SK-N-SH treated with all-trans-retinoic acid at 6 μM for 48 hours (cell line): ENCODE measurements at regions not wholly inside any gene's neighbourhood (a gene's known extent, or its start where the extent isn't known, plus 50 kb on each side); places are given as distances from the start of the nearest gene placed in this dataset.

Experiments
- ATAC-seq: fragments of 200-7000 bp; cut with Tn5 transposase; 3 replicates; pipeline ENCODE4 v1.9.1; 2020; ENCODE audit warnings: mild to moderate bottlenecking, moderate library complexity
- ARNTL ChIP-seq: fragments of 450-650 bp; formaldehyde crosslinking; IDR thresholded peaks from 2 replicates; pipeline ENCODE4 v1.5.0; 2020; ENCODE audit warnings: low read depth, mild to moderate bottlenecking, moderate library complexity, borderline replicate concordance
- BACH2 ChIP-seq: fragments of 250-450 bp; sonication (Bioruptor Pico); IDR thresholded peaks from 2 replicates; pipeline ENCODE4 v1.9.0; 2021; ENCODE audit warnings: mild to moderate bottlenecking, borderline replicate concordance
- CSDC2 ChIP-seq: fragments of 250-450 bp; sonication (Bioruptor Pico); IDR thresholded peaks from 2 replicates; pipeline ENCODE4 v1.5.0; 2020; ENCODE audit warnings: mild to moderate bottlenecking, moderate library complexity
- ESRRG ChIP-seq: fragments of 250-450 bp; sonication (Bioruptor Pico); IDR thresholded peaks from 2 replicates; pipeline ENCODE4 v1.6.1; 2021; ENCODE audit warnings: mild to moderate bottlenecking
- OSR1 ChIP-seq: fragments of 250-450 bp; sonication (Bioruptor Pico); IDR thresholded peaks from 2 replicates; pipeline ENCODE4 v1.8.0; 2022; ENCODE audit warnings: moderate library complexity, mild to moderate bottlenecking, inconsistent platforms
- PPARA ChIP-seq: fragments of 250-450 bp; sonication (Bioruptor Pico); IDR thresholded peaks from 2 replicates; pipeline ENCODE4 v1.5.0; 2020; ENCODE audit warnings: mild to moderate bottlenecking, borderline replicate concordance
- RARB ChIP-seq: fragments of 250-450 bp; sonication (Bioruptor Pico); IDR thresholded peaks from 2 replicates; pipeline ENCODE4 v1.8.0; 2021; ENCODE audit warnings: mild to moderate bottlenecking, moderate library complexity
- TCF4 ChIP-seq: fragments of 250-450 bp; sonication (Bioruptor Pico); IDR thresholded peaks from 2 replicates; pipeline ENCODE4 v1.8.0; 2021; ENCODE audit warnings: mild to moderate bottlenecking, moderate library complexity, borderline replicate concordance
- ZFP3 ChIP-seq: fragments of 250-450 bp; sonication (Bioruptor Pico); IDR thresholded peaks from 2 replicates; pipeline ENCODE4 v1.5.0; 2020; ENCODE audit warnings: mild to moderate bottlenecking, moderate library complexity
- ZFP30 ChIP-seq: fragments of 450-650 bp; formaldehyde crosslinking; IDR thresholded peaks from 2 replicates; pipeline ENCODE4 v1.5.0; 2022; ENCODE audit warnings: mild to moderate bottlenecking, moderate library complexity
- ZNF565 ChIP-seq: fragments of 450-650 bp; formaldehyde crosslinking; conservative IDR thresholded peaks from 2 replicates; pipeline ENCODE4 v1.5.0; 2020; ENCODE audit warnings: low read depth, mild to moderate bottlenecking, moderate library complexity
- ZNF70 ChIP-seq: fragments of 450-650 bp; formaldehyde crosslinking; IDR thresholded peaks from 2 replicates; pipeline ENCODE4 v1.5.0; 2020; ENCODE audit warnings: mild to moderate bottlenecking, moderate library complexity
- ZNF8 ChIP-seq: fragments of 450-650 bp; formaldehyde crosslinking; IDR thresholded peaks from 2 replicates; pipeline ENCODE4 v1.5.0; 2020; ENCODE audit warnings: mild to moderate bottlenecking, moderate library complexity
- TF ChIP-seq, protein P1 (sequence below): fragments of 250-450 bp; sonication (Bioruptor Pico); IDR thresholded peaks from 2 replicates; pipeline ENCODE4 v1.5.1; 2021; ENCODE audit warnings: mild to moderate bottlenecking, moderate library complexity
- TF ChIP-seq, protein P2 (sequence below): fragments of 250-450 bp; sonication (Bioruptor Pico); IDR thresholded peaks from 2 replicates; pipeline ENCODE4 v1.5.1; 2020; ENCODE audit warnings: low read depth, mild to moderate bottlenecking, moderate library complexity
- TF ChIP-seq, protein P3 (sequence below): fragments of 250-450 bp; sonication (Bioruptor Pico); IDR thresholded peaks from 2 replicates; pipeline ENCODE4 v1.8.0; 2020; ENCODE audit warnings: mild to moderate bottlenecking, moderate library complexity, borderline replicate concordance
- TF ChIP-seq, protein P4 (sequence below): fragments of 250-450 bp; sonication (Bioruptor Pico); IDR thresholded peaks from 2 replicates; pipeline ENCODE4 v1.5.0; 2020; ENCODE audit warnings: mild to moderate bottlenecking, moderate library complexity
- TF ChIP-seq, protein P5 (sequence below): fragments of 250-450 bp; sonication (Bioruptor Pico); IDR thresholded peaks from 2 replicates; pipeline ENCODE4 v1.8.0; 2021; ENCODE audit warnings: low read depth, mild to moderate bottlenecking, moderate library complexity, borderline replicate concordance

DNA sequence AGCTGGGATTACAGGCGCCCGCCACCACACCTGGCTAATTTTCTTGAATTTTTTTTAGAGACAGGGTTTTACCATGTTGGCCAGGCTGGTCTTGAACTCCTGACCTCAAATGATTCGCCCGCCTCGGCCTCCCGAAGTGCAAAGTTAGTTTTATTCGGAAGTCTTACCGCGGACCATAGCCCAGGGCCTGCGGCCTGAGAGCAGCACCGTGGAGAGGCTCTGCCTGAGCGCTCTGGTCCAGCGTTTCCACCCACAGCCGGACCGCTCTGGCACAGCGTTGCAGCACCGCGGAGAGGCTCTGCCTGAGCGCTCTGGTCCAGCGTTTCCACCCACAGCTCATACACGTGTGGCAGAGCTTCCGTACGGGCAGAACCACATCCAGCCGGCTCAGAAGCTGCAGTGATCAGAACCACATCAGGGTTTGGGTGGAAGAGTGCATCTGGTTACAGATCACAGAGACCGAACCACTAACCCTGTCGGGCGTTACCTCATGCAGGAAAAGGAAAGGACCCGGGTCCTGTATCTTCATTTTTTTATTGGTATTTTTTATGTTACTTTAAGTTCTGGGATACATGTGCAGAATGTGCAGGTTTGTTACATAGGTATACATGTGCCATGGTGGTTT is 102.4 kb upstream of the SOX1 start (continued):
- TF ChIP-seq TCF4 (CRISPR knock-in tag) (no peak), RARB (CRISPR knock-in tag) (no peak), ZNF70 (no peak), ARNTL (CRISPR knock-in tag) (no peak), CSDC2 (CRISPR knock-in tag) (no peak), ZFP30 (CRISPR knock-in tag) (no peak)
- TF ChIP-seq, all 23 proteins: peak for 0

DNA sequence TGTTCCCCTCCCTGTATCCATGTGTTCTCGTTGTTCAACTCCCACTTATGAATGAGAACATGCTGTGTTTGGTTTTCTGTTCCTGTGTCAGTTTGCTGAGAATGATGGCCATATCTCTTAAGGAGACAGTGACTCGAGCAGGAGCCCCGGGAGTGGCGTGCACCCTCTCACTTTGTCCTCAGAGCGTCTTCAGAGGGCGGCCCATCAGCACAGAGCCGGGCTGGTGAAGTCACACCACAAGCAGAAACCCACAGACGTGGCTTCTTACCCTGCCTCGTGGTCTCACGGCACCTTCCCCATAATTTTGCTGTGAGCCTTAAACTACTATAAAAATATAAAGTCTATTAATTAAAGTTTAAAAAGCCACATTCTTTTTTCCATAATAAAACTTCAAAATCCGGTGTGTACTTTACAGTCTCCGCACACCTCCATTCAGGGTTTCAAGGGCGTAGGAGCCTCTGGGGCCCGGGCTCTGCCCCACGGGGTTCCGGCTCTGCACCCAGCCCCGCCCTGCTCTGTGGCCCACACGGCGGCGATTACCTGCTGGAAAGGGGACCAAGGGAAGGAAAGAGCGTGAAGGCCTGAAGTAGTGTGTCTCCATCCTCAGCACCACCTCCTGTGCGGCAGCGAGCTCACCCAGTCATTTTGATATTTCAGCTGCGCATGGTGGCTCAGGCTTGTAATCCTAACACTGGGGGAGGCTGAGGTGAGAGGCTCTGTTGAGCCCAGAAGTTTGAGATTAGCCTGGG is 101.3 kb upstream of the SOX1 start:
- no peak for ATAC-seq
- TF ChIP-seq, protein P1, sequence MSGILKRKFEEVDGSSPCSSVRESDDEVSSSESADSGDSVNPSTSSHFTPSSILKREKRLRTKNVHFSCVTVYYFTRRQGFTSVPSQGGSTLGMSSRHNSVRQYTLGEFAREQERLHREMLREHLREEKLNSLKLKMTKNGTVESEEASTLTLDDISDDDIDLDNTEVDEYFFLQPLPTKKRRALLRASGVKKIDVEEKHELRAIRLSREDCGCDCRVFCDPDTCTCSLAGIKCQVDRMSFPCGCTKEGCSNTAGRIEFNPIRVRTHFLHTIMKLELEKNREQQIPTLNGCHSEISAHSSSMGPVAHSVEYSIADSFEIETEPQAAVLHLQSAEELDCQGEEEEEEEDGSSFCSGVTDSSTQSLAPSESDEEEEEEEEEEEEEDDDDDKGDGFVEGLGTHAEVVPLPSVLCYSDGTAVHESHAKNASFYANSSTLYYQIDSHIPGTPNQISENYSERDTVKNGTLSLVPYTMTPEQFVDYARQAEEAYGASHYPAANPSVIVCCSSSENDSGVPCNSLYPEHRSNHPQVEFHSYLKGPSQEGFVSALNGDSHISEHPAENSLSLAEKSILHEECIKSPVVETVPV (CRISPR knock-in tag): no peak

DNA sequence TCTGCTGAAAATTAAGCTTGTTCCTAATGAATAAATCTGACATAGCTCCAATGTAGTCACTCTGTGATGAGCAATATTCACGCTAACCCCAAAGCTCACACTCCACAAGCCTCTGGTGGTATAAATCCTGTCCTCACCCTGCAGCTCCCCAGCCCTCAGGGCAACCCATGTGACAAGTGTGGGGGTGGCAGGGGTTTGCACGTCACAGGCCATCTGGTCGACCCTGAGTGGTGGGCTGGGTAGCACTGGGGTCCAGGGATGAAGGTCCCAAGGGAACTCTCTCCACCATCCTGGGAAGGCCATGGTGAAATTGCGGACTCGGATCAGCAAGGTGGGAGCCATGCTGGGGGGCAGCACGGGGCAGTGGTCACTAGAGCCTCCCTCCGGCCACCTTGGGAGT is 100.0 kb upstream of the SOX1 start:
- TF ChIP-seq CSDC2 (CRISPR knock-in tag) (no peak), ZNF8 (no peak), ZNF565 (CRISPR knock-in tag) (no peak), ZFP3 (CRISPR knock-in tag) (no peak), RARB (CRISPR knock-in tag) (no peak), PPARA (CRISPR knock-in tag) (no peak), ZFP30 (CRISPR knock-in tag) (no peak), ESRRG (CRISPR knock-in tag) (no peak), ZNF70 (no peak), BACH2 (CRISPR knock-in tag) (no peak)
- TF ChIP-seq, protein P2, sequence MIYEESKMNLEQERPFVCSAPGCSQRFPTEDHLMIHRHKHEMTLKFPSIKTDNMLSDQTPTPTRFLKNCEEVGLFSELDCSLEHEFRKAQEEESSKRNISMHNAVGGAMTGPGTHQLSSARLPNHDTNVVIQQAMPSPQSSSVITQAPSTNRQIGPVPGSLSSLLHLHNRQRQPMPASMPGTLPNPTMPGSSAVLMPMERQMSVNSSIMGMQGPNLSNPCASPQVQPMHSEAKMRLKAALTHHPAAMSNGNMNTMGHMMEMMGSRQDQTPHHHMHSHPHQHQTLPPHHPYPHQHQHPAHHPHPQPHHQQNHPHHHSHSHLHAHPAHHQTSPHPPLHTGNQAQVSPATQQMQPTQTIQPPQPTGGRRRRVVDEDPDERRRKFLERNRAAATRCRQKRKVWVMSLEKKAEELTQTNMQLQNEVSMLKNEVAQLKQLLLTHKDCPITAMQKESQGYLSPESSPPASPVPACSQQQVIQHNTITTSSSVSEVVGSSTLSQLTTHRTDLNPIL (CRISPR knock-in tag): no peak
- TF ChIP-seq, protein P3, sequence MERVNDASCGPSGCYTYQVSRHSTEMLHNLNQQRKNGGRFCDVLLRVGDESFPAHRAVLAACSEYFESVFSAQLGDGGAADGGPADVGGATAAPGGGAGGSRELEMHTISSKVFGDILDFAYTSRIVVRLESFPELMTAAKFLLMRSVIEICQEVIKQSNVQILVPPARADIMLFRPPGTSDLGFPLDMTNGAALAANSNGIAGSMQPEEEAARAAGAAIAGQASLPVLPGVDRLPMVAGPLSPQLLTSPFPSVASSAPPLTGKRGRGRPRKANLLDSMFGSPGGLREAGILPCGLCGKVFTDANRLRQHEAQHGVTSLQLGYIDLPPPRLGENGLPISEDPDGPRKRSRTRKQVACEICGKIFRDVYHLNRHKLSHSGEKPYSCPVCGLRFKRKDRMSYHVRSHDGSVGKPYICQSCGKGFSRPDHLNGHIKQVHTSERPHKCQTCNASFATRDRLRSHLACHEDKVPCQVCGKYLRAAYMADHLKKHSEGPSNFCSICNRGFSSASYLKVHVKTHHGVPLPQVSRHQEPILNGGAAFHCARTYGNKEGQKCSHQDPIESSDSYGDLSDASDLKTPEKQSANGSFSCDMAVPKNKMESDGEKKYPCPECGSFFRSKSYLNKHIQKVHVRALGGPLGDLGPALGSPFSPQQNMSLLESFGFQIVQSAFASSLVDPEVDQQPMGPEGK (CRISPR knock-in tag): no peak
- TF ChIP-seq, protein P1 (CRISPR knock-in tag): no peak
- TF ChIP-seq, protein P4, sequence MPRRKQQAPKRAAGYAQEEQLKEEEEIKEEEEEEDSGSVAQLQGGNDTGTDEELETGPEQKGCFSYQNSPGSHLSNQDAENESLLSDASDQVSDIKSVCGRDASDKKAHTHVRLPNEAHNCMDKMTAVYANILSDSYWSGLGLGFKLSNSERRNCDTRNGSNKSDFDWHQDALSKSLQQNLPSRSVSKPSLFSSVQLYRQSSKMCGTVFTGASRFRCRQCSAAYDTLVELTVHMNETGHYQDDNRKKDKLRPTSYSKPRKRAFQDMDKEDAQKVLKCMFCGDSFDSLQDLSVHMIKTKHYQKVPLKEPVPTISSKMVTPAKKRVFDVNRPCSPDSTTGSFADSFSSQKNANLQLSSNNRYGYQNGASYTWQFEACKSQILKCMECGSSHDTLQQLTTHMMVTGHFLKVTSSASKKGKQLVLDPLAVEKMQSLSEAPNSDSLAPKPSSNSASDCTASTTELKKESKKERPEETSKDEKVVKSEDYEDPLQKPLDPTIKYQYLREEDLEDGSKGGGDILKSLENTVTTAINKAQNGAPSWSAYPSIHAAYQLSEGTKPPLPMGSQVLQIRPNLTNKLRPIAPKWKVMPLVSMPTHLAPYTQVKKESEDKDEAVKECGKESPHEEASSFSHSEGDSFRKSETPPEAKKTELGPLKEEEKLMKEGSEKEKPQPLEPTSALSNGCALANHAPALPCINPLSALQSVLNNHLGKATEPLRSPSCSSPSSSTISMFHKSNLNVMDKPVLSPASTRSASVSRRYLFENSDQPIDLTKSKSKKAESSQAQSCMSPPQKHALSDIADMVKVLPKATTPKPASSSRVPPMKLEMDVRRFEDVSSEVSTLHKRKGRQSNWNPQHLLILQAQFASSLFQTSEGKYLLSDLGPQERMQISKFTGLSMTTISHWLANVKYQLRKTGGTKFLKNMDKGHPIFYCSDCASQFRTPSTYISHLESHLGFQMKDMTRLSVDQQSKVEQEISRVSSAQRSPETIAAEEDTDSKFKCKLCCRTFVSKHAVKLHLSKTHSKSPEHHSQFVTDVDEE (CRISPR knock-in tag): no peak
- ATAC-seq: no peak

DNA sequence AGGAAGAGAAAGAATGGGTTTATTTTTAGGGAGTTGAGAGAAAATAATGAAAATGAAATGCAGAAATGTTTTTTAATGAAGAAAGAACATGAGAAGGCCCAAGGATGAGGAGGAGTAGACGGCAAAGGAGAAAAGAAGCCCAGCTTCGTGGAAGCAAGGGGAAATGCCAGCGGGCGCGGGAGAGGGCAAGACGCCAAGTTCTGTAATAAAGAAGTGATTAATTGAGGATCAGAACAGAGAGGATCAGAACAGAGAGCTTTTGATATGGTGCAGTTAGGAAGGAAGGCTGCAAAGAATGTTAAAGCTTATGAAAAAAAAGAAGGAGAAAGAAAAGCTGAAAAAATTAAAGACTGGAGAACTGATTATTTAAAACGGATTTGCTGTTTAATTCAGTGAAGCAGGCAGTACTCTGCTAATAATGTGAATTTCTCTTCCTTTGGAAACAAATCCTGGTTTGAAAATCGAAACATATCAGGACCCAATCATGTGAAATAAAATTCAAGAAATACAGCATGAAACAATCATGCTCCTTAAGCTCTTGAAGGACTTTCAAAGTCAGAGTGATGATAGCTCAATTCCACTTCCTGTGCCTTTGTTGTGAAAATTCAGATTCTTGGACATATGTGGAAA is 99.3 kb upstream of the SOX1 start:
- no peak for ATAC-seq
- no peak for TF ChIP-seq PPARA (CRISPR knock-in tag)
- TF ChIP-seq, protein P1 (CRISPR knock-in tag): no peak
- TF ChIP-seq BACH2 (CRISPR knock-in tag): no peak
- no peak for TF ChIP-seq OSR1 (CRISPR knock-in tag)
- no peak for TF ChIP-seq TCF4 (CRISPR knock-in tag)
- TF ChIP-seq, protein P5, sequence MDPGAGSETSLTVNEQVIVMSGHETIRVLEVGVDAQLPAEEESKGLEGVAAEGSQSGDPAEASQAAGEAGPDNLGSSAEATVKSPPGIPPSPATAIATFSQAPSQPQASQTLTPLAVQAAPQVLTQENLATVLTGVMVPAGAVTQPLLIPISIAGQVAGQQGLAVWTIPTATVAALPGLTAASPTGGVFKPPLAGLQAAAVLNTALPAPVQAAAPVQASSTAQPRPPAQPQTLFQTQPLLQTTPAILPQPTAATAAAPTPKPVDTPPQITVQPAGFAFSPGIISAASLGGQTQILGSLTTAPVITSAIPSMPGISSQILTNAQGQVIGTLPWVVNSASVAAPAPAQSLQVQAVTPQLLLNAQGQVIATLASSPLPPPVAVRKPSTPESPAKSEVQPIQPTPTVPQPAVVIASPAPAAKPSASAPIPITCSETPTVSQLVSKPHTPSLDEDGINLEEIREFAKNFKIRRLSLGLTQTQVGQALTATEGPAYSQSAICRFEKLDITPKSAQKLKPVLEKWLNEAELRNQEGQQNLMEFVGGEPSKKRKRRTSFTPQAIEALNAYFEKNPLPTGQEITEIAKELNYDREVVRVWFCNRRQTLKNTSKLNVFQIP: no peak
